Activated gamma-delta T cell (primary cell): ENCODE measurements at regions not wholly inside any gene's neighbourhood (a gene's known extent, or its start where the extent isn't known, plus 50 kb on each side); places are given as distances from the start of the nearest gene placed in this dataset.
"Not testable (repeated sequence)": the region's sequence is repeated elsewhere in the genome, so short reads cannot be mapped to it uniquely, and the experiment has no call there.

Experiments
- DNase-seq: peaks from one replicate; lab custom pipeline; 2025; lab: John Stamatoyannopoulos, UW

GRCh38 chr2:66031236-66031635, 403.7 kb upstream of the MEIS1 start:
- no peak for DNase-seq

- no peak for DNase-seq
Observed at GRCh38 chr2:66030553-66030952, 404.4 kb upstream of the MEIS1 start.

- no peak for DNase-seq
Observed at GRCh38 chr2:66024391-66024790, 410.5 kb upstream of the MEIS1 start.

GRCh38 chr2:66021296-66021695, 413.6 kb upstream of the MEIS1 start:
- DNase-seq, result no peak

GRCh38 chr2:66017763-66018162, 417.2 kb upstream of the MEIS1 start:
- no peak for DNase-seq

GRCh38 chr2:66014450-66014849, 420.5 kb upstream of the MEIS1 start:
- DNase-seq, result no peak

- DNase-seq, result no peak
Observed at GRCh38 chr2:66013456-66013855, 421.5 kb upstream of the MEIS1 start.

GRCh38 chr2:66003931-66004330, 431.0 kb upstream of the MEIS1 start:
- DNase-seq, result no peak

GRCh38 chr2:66001538-66001937, 433.4 kb upstream of the MEIS1 start:
- no peak for DNase-seq

GRCh38 chr2:66000901-66001300, 434.0 kb upstream of the MEIS1 start:
- no peak for DNase-seq

GRCh38 chr2:65999796-66000195, 435.1 kb upstream of the MEIS1 start:
- no peak for DNase-seq

GRCh38 chr2:65999103-65999502, 435.8 kb upstream of the MEIS1 start:
- no peak for DNase-seq

GRCh38 chr2:65997961-65998360, 437.0 kb upstream of the MEIS1 start:
- no peak for DNase-seq

GRCh38 chr2:65992198-65992554, 442.7 kb upstream of the MEIS1 start:
- no peak for DNase-seq

- DNase-seq, result no peak
Observed at GRCh38 chr2:65991381-65992197, 443.3 kb upstream of the MEIS1 start.

GRCh38 chr2:65985986-65986385, 448.9 kb upstream of the MEIS1 start:
- DNase-seq, result no peak

GRCh38 chr2:65980531-65980930, 454.4 kb upstream of the MEIS1 start:
- DNase-seq, result no peak

GRCh38 chr2:65979446-65979845, 455.5 kb upstream of the MEIS1 start:
- DNase-seq, result no peak

GRCh38 chr2:65974067-65974723, 460.7 kb upstream of the MEIS1 start:
- DNase-seq, result no peak

- DNase-seq, result no peak
Observed at GRCh38 chr2:65969161-65969560, 465.8 kb upstream of the MEIS1 start.

GRCh38 chr2:65963303-65963702, 471.6 kb upstream of the MEIS1 start:
- not testable (repeated sequence) for DNase-seq

GRCh38 chr2:65960953-65961352, 474.0 kb upstream of the MEIS1 start:
- DNase-seq, result no peak

- no peak for DNase-seq
Observed at GRCh38 chr2:65957886-65958285, 477.0 kb upstream of the MEIS1 start.

GRCh38 chr2:65957454-65957853, 477.5 kb upstream of the MEIS1 start:
- DNase-seq, result no peak
